GM18951 (cell line): ENCODE measurements at regions not wholly inside any gene's neighbourhood (a gene's known extent, or its start where the extent isn't known, plus 50 kb on each side); places are given as distances from the start of the nearest gene placed in this dataset.
"Not testable (repeated sequence)": the region's sequence is repeated elsewhere in the genome, so short reads cannot be mapped to it uniquely, and the experiment has no call there.

Experiments used
- POLR2A ChIP-seq: IDR thresholded peaks from 4 replicates; pipeline ENCODE4 v1.6.1; 2011; ENCODE audit warnings: mild to moderate bottlenecking; ENCODE audit not compliant: insufficient read length, insufficient read depth; ENCODE audit errors: extremely low read depth
- in situ Hi-C: fragments of 300-500 bp; cut with MboI; formaldehyde crosslinking; loops from one replicate; pipeline ENCODE4 v1.12.0; 2022; ENCODE audit warnings: low sequenced_read_pairs, mixed read lengths, inconsistent platforms; ENCODE audit not compliant: unreplicated experiment

DNA sequence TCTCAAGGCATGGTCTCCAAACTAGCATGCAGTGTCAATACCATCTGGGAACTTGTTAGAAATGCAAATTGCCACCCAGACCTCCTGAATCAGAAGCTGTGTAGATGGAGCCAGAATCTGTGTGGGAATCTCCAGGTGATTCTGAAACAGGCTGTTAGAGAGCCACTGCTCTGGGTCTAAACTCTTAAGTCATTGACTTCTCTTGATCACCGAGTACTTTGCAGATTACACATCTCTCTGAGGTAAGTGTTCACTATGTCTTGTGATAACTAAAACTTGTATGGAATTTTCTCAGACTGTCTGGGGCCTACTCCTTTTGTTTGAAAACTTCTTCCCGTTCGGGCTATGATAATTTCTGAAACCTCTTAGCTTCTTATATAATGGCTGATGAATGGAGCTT lies 315.6 kb downstream of the EDEM1 start:
- in situ Hi-C loops = no loop called here
- TF ChIP-seq POLR2A = no peak

DNA sequence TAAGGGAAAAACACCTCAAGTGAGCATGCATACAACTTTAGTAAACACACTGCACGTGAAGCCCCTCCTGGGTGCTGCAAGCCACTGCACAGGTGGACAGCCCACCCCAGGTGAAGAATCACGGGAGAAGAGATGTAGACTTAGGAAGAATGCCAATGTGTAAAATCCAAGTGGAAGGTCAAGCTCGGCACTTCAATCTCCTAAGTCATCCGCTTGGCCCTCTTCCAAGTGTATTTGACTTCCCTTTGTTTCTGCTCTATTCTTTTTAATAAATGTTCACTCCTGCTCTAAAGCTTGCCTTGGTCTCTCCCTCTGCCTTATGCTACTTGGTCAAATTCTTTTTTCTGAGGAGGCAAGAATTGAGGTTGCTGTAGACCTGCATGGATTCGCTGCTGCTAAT lies 316.6 kb downstream of the EDEM1 start:
- in situ Hi-C loops = no loop called here
- TF ChIP-seq POLR2A = no peak

DNA sequence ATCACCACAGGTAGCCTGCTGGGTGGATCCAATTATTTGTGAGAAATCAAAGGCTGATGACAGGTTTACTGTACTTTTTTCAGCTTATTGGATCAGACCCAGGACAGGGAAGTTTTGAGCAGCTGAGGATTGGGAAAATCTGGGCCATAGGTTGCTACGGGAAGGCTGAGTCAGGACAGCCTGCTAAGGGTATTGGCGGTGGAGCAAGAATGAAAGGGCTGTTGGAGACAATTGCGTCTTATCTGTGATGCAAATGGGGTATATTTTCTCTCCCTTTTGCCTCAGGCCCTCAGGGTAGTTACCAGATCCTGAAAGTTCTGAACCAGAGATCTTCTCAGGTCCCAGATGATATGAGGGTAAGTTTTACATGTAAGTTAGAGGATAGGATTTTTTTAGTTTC lies 317.7 kb downstream of the EDEM1 start:
- no peak for TF ChIP-seq POLR2A
- in situ Hi-C loops = no loop called here

DNA sequence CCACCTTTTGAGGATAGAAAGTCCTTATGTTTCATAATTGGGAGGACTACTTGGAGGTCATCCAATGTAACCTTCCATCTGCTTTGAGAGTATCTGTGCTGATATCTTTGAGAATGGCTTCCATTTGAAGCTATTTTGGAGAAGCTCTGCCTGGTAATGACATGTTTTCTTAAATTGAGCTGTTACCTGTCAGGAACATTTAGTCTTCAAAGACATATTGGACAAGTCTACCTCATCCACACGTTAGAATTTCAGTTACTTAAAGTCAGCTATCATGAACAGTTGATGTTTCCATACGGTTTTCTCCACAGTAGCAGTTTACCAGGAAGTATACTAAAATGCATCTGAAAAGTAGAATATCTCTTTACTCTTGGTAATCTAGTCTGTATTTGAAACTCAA lies 318.5 kb downstream of the EDEM1 start:
- no peak for TF ChIP-seq POLR2A
- in situ Hi-C loops = no loop called here

DNA sequence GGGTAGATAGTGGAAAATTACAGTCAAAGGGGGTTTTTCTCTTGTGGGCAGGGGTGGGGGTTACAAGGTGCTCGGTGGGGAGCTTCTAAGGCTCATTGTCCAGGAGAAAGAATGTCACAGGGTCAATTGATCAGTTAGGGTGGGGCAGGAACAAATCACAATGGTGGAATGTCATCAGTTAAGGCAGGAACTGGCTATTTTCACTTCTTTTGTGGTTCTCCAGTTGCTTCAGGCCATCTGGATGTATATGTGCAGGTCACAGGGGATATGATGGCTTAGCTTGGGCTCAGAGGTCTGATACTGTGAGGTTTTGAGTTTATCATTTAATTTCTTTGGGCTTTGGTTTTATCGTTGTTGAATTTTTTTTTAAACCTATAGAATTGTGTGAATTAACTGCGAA lies 321.4 kb downstream of the EDEM1 start:
- in situ Hi-C loops = not testable (repeated sequence)

DNA sequence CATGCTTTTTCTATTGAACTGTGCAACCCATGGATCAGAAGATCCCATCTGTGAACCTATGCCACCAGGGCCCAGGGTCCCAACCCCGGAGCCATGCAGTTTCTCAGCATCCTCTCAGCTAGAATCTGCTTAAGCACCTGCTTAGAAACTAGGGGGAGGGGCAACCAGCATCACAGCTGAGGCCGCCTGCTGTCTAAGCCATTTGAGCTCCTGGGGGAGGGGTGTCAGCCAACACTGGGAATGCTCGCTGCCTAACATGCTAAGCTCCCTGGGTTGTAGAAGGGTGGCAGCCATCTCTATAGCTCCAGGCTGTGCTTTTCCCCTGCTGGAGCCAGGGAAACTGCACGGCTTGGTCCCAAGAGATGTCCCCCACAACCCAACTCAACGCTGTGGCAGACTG lies 322.8 kb downstream of the EDEM1 start:
- in situ Hi-C loops = no loop called here

DNA sequence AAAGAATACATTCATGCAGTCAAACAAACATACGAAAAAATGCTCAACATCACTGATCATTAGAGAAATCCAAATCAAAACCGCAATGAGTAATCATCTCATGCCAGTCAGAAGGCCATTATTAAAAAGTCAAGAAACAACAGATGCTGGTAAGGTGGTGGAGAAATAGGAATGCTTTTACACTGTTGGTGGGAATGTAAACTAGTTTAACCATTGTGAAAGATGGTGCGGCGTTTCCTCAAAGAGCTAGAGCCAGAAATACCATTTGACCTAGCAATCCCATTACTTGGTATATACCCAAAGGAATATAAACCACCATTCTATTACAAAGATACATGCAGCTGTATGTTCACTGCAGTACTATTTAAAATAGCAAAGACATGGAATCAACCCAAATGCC lies 330.4 kb downstream of the EDEM1 start:
- in situ Hi-C loops = no loop called here
- TF ChIP-seq POLR2A = no peak

More for the DNA sequence above, 322.8 kb downstream of the EDEM1 start:
- no peak for TF ChIP-seq POLR2A

DNA sequence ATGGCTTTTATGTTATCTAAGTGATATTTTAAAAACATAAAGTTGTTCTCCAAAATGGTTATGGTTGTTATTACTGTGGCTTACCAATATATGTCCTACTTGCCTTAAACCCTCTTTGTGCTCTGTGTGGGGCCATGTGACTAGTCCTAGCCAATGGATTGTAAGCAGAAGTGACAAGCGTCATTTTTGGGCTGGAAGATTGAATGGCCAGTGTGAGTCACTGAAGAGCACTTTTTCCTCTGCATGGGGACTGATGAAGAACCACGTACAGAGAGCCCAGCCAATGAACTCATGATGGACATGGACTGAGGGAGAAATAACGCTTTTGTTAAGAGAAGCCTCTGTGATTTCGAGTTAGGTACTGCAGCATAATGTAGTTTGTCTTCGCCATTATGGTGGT lies 332.7 kb downstream of the EDEM1 start:
- in situ Hi-C loops = no loop called here
- no peak for TF ChIP-seq POLR2A

DNA sequence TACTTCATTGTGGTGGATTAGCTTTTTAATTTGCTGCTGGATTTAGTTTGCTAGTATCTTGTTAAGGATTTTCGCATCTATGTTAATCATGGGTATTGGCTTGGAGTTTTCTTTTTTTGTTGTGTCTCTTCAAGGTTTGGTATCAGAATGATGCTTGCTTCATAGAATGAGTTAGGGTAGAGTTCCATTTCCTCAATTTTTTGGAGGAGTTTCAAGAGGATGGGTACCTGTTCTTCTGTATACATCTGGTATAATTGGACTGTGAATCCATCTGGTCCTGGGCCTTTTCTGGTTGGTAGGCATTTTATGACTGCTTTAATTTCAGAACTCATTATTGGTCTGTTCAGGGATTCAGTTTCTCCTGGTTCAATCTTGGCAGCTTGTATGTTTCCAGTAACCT lies 335.6 kb downstream of the EDEM1 start:
- TF ChIP-seq POLR2A = no peak
- in situ Hi-C loops = no loop called here

DNA sequence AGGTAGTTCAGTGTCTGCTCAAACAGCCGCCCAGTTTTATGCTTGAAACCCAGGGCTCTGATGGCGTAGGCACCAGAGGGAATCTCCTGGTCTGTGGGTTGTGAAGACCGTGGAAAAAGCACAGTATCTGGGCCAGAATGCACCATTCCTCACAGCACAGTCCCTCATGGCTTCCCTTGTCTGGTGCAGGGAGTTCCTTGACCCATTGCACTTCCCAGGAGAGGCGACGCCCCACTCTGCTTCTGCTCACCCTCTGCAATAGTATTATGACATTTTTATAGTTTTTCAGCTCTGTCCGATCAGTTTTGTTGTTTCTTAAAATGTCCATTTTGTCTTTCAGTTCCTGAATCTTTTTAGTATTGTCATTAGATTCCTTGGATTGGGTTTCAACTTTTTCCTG lies 343.5 kb downstream of the EDEM1 start:
- no peak for TF ChIP-seq POLR2A
- in situ Hi-C loops = no loop called here

DNA sequence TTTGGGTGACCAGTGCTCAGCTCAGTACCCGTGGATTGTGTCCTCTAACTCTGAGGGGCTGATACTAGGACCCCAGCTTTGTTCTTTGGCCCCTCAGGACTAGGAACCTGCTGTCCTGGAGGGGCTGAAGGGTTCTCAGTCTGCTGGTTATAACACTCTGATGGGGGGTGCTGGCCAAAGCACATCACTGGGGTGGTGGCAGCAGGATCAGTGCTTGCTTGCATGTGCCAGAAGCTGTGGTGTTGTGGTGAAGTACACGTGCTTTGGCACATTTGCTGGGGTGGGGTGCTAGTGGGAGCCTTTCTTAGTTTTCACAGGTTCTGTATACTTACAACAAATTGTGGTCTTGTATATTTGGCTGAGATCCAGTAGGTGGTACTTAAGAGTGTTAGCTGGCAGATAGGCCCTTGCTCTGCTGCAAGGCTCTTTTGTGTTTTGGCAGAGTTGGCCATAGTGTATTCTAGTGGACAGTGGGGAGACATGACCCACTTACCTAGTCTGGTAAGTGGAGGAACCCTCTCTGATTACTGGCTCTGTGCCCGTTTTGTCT lies 344.3 kb downstream of the EDEM1 start:
- in situ Hi-C loops = no loop called here

DNA sequence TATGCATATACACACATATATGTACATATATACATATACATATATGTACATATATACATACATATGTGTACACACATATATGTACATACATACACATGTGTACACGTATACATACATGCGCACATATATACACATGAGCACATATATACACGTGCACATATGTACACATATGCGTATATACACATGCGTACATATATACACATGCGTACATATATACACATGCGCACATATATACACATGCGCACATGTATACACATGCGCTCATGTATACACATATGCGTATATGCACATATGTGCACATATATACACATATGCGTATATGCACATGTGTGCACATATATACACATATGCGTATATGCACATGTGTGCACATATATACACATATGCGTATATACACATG lies 353.0 kb downstream of the EDEM1 start:
- TF ChIP-seq POLR2A = no peak
- in situ Hi-C loops = no loop called here

More for the DNA sequence above, 344.3 kb downstream of the EDEM1 start:
- no peak for TF ChIP-seq POLR2A

DNA sequence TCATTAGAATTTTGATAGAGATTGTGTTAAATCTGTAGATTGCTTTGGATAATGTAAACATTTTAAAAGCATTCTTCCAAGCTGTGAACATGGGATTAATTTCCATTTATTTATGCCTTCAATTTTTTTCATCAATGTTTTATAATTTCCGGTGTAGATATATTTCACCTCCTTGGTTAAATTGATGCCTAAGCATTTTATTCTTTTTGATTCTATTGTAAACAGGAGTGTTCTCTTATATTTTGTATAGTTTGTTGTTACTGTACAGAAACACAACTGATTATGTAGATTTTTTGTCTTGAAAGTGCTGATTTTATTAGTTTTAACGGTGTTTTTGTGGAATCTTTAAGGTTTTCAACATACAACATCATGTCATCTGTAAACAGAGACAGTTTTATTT lies 355.0 kb downstream of the EDEM1 start:
- in situ Hi-C loops = no loop called here
- TF ChIP-seq POLR2A = no peak

DNA sequence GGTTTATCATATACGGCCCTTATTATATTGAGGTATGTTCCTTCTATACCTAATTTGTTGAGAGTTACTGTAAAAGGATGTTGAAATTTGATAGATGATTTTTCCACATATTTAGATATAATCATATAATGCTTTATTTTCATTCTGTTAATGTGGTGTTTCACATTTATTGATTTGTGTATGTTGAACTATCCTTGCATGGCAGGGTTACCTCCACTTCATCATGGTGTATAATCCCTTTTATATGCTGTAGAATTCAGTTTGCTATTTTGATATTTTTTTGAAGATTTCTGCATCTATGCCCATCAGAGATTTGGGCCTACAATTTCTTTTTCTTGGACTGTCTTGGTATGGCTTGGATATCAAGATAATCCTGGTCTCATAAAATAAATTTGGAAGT lies 355.5 kb downstream of the EDEM1 start:
- in situ Hi-C loops = no loop called here
- no peak for TF ChIP-seq POLR2A

DNA sequence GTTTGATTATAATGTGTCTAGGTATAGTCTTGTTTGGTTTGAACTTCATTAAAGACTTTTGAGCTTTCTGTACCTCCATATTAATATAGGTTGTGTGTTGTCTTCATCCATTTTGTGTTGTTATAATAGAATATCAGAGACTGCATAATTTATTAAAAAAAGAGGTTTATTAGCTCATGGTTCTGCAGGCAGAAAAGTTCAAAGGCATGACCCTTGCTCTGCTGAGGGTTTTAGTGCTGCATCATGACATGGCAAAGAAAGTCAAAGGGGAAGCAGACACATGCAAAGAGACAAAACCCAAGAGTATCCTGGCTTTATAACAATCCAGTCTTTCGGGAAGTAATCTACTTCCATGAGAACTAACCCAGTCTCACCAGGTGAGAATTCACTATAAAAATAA lies 358.2 kb downstream of the EDEM1 start:
- in situ Hi-C loops = no loop called here

More for the DNA sequence above, 358.2 kb downstream of the EDEM1 start:
- TF ChIP-seq POLR2A = no peak
